ENCODE measurements at regions not wholly inside any gene's neighbourhood (a gene's known extent, or its start where the extent isn't known, plus 50 kb on each side); places are given as distances from the start of the nearest gene placed in this dataset.

DNA sequence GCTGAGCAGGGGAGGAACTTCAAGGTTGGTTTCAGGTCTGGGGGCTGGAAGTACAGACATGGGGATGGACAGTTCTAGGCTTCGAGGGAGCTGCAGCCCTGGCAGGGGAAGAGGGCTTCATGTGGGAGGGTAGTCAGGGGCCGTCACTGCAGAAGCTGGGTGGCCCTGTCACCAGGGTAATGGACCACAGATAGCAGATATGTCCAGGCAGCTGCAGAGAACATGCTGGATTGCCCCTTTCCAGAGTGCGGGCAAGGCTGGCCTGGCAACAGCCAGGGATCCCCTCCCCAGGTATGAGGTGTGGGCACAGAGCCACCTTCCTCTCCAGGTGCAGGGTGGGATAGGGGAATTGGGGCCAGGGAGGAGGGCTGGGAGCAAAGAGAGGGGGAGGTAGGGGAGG, 206.5 kb downstream of the GADD45G start (continued):
- no peak for TF ChIP-seq RAD21 (IDR thresholded peaks at IDR 0.05 in 1 of 2, conservative IDR thresholded peaks at IDR 0.05 in 1 of 2; ENCODE audit: low read depth in 2 of 2, low read length in 2 of 2)
- no peak for TF ChIP-seq JUND (IDR thresholded peaks at IDR 0.05; ENCODE audit: low read length)
- TF ChIP-seq GTF2F1 (IDR thresholded peaks at IDR 0.05; ENCODE audit: borderline replicate concordance, low read depth, low read length) = no peak
- TF ChIP-seq, protein P1, sequence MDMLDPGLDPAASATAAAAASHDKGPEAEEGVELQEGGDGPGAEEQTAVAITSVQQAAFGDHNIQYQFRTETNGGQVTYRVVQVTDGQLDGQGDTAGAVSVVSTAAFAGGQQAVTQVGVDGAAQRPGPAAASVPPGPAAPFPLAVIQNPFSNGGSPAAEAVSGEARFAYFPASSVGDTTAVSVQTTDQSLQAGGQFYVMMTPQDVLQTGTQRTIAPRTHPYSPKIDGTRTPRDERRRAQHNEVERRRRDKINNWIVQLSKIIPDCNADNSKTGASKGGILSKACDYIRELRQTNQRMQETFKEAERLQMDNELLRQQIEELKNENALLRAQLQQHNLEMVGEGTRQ (IDR thresholded peaks at IDR 0.05; ENCODE audit: low read length) = no peak
- TF ChIP-seq EZH2 (IDR thresholded peaks at IDR 0.05; ENCODE audit: low read depth, low read length, severe bottlenecking) = no peak
- TF ChIP-seq CBX8 (IDR thresholded peaks at IDR 0.05; ENCODE audit: borderline replicate concordance, low read depth, low read length) = no peak

Data from H1 (cell line).